ENCODE measurements at regions not wholly inside any gene's neighbourhood (a gene's known extent, or its start where the extent isn't known, plus 50 kb on each side); places are given as distances from the start of the nearest gene placed in this dataset.
"Not testable (repeated sequence)": the region's sequence is repeated elsewhere in the genome, so short reads cannot be mapped to it uniquely, and the experiment has no call there.

- no peak for DNase-seq
Observed at GRCh38 chr21:27526451-27526850, 559.6 kb upstream of the ADAMTS5 start.

DNA sequence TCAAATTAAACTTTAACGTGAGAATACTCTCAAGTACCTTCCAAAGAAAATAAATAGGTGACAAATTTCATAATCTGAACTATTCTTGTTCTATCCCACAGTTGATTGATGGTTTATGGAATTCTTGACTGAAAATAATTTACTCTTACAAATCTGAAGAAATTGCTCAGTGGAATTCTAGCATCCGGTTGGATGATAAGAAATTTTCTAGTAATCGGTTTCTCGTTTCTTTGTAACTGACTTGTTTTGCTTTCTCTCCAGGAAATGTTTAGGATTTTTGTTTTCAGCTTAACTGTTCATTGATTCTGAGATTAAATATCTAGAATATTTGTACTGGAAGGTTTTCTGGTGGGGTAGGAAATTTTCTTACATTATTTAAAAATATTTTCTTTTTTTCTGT, 558.9 kb upstream of the ADAMTS5 start:
- DNase-seq = no peak

- no peak for DNase-seq
Observed at GRCh38 chr21:27519361-27519760, 552.5 kb upstream of the ADAMTS5 start.

DNA sequence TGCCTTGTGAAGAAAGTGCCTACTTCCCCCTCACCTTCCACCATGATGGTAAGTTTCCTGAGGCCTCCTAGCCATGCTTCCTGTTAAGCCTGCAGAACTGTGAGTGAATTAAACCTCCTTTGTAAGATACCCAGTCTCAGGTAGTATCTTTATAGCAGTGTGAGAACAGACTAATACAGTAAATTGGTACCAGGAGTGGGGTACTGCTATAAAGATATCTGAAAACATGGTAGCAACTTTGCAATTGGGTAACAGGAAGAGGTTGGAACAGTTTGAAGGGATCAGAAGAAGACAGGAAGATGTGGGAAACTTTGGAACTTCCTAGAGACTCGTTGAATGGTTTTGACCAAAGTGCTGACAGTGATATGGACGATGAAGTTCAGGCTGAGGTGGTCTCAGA, 550.3 kb upstream of the ADAMTS5 start:
- not testable (repeated sequence) for DNase-seq

DNA sequence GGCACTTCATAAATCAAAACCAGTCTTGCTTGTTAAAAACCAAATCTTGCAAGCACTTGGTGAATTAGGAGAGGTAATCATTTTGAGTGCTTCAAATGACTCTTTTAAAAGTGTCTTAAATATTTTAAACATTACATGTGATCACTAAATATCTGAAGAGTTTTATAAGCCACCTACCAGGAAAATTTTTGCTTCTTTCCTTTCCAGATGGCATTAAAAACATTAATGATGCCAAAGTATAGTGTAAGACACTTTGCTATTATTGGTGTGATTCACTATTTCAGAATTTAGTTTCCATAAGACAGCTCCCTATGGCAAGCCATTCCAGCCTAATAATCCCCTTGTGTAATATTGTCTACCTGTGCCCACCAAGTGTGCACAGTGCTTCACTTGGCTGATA, 548.8 kb upstream of the ADAMTS5 start:
- DNase-seq = no peak

DNA sequence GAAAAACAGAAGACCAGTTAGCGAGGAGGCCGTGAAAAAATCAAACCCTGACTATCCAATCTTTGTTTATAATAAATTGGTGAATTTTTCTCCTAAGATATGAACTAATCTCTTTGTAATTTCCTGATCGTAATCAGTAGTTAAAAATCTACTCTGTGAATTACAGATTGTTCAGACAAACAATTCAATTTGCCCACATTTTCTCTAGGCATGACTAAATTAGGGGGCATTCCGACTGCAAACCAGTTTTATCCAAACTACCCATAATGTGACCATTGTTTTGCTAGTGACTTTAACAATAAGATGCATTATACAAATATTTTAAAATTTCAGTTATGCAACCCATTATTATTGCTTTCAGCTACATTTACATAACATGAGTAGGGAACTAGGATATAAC, 546.9 kb upstream of the ADAMTS5 start:
- no peak for DNase-seq

GRCh38 chr21:27513016-27513415, 546.1 kb upstream of the ADAMTS5 start:
- no peak for DNase-seq

DNA sequence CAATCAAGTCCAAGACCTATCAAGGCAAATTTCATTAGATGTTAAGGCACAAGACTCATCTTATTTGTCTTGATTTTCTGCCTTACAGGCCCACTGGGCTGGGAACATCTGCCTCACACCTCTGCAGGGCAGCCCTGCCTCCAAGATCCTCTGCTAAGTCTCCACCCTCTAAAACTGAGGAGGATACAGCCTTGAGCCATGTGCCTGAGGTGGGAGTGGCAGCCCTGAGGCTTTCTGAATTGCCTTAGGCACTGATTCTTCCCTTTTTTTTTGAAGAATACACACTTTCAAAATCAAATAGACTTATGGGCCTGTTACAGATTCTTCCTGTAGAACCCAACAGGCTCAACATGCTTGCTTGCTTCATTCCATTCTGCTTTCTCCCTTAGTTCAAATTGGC, 544.3 kb upstream of the ADAMTS5 start:
- no peak for DNase-seq

GRCh38 chr21:27507695-27508094, 540.8 kb upstream of the ADAMTS5 start:
- DNase-seq = no peak

DNA sequence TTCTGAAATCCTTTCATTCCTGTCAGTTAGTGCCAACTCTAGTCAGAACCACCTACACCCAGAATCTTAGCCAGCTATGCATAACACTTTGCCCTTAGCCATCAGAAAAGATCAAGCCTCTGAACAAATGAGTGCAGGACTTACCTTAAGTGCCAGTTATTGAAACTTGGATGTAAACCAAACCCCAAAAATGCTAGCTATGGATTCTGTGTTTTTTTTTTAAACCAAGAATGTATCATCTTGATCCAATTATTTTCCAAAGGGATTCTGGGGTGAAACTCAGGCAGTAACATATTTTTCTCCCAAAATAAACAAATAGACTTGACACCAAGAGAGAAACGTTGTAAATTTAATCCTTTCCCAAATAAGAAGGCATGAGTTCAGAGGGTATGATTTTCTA, 538.6 kb upstream of the ADAMTS5 start:
- no peak for DNase-seq

GRCh38 chr21:27502801-27503200, 535.9 kb upstream of the ADAMTS5 start:
- DNase-seq = no peak

DNA sequence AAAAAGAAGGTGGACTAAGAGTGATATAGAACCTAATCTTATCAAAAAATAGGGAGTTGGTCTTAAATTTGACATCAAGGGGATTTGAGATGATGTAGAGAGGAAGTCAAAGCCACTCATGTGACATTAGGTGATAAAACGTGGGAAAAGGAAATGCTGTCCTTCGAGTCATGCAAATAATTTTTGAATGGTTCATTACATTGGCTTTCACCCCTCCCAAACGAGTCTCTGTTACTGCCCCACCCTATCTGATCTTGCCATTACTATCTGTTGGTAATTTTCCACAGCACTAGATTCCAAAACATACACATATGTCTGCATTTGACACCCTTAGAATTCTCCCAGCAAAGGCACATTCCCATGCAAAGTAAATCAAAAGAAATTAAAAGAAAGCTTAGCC, 531.1 kb upstream of the ADAMTS5 start:
- no peak for DNase-seq

- no peak for DNase-seq
Observed at GRCh38 chr21:27495836-27496235, 528.9 kb upstream of the ADAMTS5 start.

DNA sequence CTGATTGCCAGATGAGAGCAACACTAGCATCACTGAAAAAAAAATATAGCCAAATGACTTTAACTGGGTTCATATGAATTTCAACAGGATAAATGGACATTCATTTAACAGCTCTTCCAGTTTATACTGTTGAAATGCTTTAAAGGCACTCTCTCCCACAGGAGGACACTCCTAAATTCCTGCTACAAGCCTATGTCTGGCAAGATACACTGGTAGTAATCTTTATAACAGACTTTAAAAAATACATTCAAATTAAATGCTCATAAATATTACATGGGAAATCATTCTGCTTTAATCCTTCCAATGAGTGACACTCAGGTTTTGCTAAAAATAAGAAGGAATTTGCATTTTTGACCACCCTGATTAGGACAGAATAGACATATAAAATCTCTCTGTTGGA, 526.7 kb upstream of the ADAMTS5 start:
- DNase-seq = no peak

- DNase-seq = no peak
Observed at GRCh38 chr21:27487676-27488075, 520.8 kb upstream of the ADAMTS5 start.

GRCh38 chr21:27480841-27481261, 514.0 kb upstream of the ADAMTS5 start:
- DNase-seq = no peak

DNA sequence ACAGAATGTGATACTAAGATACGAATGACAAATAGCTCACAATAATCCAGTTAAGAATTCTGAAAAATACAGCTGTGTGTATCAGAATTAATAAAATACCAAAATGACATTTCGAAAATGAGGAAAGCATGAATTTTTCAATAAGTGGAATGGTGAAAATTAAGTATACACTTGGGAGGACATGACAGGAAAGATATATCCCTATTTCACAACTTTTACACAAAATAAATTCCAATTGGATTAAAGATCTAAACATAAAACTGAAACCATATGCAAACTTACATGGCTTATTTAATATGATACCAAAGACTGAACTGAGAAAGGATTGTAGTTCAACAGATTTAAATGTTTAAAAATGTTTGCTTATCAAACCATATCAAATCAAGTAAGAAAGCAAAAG, 510.4 kb upstream of the ADAMTS5 start:
- no peak for DNase-seq

GRCh38 chr21:27476696-27477095, 509.8 kb upstream of the ADAMTS5 start:
- no peak for DNase-seq

DNA sequence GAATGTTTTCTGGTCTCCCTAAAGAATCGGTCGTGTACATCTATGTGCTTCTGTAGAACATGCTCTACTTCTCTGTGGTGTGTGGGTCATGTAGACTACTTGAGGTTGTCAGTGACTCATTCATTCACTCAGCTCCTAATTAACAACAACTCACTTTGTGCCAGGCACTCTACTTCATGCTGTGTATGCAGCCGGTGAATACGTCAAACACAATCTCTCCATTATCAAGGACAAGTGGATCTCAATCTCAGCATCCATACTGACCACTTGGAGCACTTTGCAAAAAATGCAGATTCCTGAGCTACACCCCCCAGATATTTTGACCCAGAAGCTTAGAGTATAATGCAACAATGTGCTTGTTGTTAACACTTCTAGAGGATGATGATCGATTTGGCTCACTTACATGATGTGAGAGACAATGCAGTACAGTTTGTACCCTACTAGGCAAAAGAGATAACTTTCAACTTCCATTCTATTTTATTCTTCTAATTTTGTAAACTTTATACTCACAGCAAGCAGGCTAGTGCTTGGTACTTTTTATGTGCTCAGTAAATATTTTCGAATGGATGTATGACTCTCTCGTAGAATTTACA, 508.6 kb upstream of the ADAMTS5 start:
- no peak for DNase-seq

- DNase-seq = no peak
Observed at GRCh38 chr21:27467366-27467765, 500.5 kb upstream of the ADAMTS5 start.

- no peak for DNase-seq
Observed at GRCh38 chr21:27466140-27466539, 499.3 kb upstream of the ADAMTS5 start.

DNA sequence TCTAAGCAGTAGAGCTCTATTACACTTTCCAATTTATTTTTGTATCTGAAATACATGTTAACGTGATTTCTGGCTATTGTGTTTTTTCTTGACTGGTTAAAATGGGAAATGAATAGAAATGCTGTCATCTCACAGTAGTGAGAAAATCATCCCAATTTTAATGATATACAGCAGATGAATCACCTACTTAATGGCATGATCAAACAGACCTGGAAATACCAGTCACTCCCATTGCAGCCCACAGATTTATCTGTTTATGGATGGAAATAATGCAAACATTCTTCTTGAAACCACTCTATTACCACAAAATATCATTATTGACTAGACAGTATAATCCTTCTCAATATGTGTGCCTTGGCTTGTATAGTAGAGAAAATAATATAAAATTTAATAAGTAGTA, 497.8 kb upstream of the ADAMTS5 start:
- DNase-seq = no peak

- DNase-seq = no peak
Observed at GRCh38 chr21:27462726-27463125, 495.8 kb upstream of the ADAMTS5 start.

GRCh38 chr21:27454234-27454633, 487.3 kb upstream of the ADAMTS5 start:
- no peak for DNase-seq

- DNase-seq = no peak
Observed at GRCh38 chr21:27451116-27451515, 484.2 kb upstream of the ADAMTS5 start.

GRCh38 chr21:27450216-27450615, 483.3 kb upstream of the ADAMTS5 start:
- no peak for DNase-seq
